Embryonic facial prominence (tissue), 1 donor: ENCODE measurements at regions not wholly inside any gene's neighbourhood (a gene's known extent, or its start where the extent isn't known, plus 50 kb on each side); places are given as distances from the start of the nearest gene placed in this dataset.
"Not testable (repeated sequence)": the region's sequence is repeated elsewhere in the genome, so short reads cannot be mapped to it uniquely, and the experiment has no call there.

Experiments
- DNase-seq: peaks from one replicate; pipeline ENCODE4 v3.0.0-alpha.2; 2016; ENCODE audit errors: extremely low spot score

DNA sequence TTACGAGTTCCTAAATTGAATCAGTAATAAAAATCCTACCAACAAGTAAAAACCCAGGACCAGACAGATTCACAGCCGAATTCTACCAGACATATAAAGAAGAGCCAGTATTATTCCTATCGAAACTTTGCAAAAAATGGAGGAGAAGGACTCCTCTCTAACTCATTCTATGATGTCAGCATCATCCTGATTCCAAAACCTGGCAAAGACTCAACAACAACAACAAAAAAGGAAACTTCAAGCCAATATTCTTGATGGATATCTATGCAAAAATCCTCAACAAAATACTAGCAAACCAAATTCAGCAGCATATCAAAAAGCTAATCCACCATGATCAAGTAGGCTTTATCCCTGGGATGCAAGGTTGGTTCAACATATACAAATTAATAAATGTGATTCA is 84.6 kb upstream of the ADRB2 start:
- not testable (repeated sequence) for DNase-seq

DNA sequence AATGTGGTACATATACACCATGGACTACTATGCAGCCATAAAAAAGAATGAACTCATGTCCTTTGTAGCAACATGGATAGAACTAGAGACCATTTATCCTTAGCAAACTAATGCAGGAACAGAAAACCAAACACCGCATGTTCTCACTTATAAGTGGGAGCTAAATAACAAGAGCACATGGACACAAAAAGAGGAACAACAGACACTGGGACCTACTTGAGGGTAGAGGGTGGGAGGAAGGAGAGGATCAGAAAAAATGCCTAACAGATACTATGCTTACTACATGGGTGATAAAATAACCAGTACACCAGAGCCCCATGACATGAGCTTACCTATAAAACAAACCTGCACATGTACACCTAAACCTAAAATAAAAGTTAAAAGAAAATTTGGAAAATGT is 82.0 kb upstream of the ADRB2 start:
- DNase-seq, result not testable (repeated sequence)

DNA sequence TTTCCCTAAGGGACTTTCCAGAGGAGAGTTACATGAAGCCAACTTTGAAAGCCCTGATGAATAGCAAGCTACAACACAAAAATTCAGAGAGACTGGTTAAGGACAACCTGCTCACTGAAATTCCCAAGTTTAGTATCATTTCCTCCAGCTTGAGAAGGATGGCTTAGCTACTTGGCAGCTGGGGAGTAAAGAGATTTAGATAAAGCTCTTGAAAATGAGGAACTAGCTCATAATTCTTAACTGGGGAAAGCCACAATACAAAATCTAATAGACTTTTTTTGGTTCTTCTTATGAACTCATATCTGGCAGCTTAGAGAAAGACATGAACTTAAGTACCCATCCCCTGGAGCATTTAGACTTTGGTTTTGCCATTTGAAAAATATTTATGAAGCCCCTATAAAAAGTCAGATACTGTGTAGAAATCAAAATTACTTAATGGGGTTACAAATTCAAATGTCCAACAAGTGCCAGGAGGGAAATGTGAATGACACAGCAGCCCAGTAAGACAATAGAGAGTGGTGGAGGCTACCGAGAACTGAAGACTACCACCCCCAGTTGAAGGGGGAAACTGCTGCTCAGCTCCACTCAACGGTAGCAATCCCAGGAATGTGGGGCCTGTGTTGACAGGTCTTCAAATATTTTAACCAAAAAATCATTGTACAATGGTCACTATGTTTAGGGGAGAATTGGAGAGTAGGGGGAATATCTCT is 79.4 kb upstream of the ADRB2 start:
- DNase-seq, result no peak

DNA sequence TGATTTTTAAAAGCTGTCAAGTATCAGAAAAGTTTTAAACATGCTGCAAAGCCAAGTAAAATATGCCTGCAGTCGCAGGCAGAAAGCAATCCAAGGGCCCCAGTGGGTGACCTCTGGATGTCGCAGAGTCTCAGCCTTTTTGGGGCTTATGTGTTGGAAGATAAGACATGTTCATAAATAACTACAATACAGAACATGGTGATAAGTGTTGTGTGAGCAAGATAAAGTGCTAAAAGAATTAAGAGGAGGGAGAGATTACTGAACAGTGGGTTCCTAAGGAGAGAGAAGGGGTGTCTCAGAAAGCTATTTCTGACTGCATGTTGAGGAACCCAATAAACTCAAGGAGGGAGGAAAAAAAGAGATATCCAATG is 78.9 kb upstream of the ADRB2 start:
- no peak for DNase-seq

DNA sequence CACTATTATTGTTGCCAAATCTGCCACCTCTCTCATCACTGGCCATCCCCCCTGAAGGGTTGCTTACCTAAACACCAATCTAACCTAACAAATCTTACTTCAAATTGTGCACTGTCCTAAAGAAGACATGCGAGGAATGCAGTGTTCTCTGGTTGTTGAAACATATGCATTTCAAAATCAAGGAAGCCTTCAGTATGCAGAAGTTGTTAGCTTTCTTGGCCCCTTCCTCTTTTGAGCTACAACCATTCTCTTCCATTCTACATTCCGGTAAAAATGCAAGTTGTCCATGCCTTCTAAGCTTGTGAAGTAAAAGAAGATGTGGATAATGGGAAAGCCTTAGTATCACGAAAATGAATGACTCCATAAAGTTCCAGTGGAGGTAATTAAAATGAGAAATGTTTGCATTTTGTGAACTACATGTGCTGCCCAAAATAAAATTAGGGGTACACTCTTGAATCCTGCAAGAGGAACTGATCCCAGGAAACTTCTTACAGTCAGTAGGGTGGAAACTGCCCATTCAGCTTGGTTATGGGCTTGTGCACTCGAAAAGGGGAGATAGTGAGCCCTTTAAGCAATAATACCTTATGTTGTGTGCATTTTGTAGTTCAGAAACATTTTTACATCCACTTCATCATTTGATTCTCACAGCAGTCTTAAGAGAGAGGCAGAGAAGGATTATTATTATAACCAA is 77.6 kb upstream of the ADRB2 start:
- no peak for DNase-seq

DNA sequence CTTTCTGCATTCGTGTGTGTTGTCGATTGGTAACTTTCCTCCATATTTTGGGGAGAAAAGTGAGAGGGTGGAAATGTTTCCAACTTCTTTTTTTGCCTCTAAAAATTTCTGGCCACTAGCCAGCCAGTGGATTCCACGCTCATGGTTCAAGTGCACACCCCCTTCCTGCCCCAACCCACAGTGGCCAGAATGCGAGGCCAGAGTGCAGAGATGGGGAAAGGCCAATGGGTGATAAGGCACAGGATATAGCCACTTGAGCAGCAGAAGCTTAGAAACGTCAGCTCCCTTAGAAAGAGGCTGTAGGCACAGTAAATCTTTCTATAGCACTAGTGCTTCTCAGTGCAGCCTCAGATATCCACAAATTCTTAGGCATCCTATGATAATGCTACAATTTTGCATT is 75.8 kb upstream of the ADRB2 start:
- DNase-seq, result no peak

DNA sequence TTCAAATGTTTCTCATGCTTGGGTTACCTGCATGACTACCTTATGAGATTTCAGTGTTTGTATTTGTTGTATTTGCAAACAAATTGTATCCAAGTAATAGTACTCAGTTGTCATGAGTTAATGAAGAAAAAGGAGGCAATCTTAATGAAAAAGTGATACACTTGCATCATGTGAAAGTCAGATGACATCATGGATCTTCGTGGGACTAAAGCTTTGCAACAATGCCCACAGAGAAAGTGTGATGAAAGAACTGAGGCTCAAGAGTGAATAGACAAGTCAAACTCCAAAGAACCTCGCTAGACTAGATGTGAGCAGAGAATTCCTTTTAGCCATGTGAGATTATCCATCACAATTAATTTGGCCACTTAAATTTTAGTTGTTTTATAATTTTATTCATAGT is 75.4 kb upstream of the ADRB2 start:
- no peak for DNase-seq

DNA sequence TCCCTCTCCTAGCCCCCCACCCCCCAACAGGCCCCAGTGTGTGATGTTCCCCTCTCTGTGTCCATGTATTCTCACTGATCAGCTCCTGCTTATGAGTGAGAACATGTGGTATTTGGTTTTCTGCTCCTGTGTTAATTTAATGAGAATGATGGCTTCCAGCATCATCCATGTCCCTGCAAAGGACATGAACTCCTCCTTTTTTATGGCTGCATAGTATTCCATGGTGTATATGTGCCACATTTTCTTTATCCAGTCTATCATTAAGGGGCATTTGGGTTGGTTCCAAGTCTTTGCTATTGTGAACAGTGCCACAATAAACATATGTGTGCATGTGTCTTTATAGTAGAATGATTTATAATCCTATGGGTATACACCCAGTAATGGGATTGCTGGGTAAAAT is 74.0 kb upstream of the ADRB2 start:
- DNase-seq, result not testable (repeated sequence)

DNA sequence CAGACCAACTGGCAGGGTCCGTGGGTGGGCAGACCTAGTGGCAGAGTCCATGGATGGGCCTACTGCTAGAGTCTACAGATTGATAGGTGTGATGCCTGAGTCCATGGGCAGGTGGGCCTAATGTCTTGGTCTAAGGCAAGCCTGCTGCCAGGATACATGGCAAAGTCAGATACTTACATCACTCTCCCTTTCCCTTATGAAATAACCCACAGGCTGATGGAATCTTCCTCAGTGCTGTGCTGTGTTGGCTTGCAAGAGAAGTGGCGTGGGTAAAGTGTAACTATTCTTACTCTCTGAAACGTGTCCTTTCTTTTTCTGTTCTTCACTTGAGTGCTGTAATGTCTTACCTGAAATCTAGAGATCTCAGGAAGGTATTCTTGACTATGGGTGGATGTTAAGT is 67.3 kb upstream of the ADRB2 start:
- DNase-seq, result no peak

DNA sequence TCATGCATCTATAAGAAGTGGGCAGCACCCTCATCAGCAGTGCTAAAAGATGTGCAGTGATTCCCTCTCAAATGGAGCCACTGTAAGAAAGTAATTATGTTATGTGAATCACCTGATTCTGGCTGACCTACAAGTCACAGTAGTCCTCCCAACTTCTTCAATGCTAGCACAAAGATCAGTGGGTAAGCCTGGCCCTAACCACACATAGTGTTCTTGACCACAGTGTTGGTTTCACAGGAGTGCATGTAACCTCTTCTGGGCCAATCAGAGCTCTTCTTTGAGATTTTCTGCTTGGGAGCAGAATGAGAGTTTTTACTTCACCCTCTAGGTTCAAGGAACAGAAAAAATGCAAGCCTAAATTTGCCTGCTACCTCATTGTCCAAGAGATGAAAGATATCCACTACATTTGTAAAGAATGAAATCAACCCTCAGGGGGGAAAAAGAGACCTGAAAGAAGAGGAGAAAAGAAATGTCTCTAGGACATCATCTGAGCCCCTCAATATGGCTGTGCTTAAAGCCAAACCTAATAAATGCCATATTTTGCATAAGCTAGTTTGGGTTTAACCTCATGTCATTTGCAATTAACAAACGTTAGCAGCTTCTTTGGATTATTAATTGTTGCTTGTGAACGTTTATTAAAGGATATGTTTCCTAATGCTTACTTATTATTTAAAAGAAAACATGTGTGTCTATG is 65.3 kb upstream of the ADRB2 start:
- DNase-seq, result no peak

DNA sequence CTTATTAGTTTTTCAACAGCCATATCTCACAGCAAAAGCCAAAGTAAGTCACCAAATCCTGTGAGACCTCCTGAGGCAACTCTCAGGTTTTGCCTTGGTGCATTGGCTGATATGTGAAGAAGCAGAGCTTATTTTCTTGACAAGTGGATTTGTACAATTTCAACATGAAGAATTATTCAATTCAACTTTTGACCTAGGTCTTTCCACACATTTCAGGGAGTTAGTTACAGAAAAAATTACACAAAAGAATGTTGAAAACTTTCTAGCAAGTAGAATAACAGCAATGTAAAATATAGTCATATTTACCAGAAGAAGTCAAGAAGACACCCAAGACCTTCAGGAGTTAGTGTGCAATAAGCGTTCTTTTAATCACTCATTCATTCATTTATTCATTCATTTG is 62.4 kb upstream of the ADRB2 start:
- no peak for DNase-seq

DNA sequence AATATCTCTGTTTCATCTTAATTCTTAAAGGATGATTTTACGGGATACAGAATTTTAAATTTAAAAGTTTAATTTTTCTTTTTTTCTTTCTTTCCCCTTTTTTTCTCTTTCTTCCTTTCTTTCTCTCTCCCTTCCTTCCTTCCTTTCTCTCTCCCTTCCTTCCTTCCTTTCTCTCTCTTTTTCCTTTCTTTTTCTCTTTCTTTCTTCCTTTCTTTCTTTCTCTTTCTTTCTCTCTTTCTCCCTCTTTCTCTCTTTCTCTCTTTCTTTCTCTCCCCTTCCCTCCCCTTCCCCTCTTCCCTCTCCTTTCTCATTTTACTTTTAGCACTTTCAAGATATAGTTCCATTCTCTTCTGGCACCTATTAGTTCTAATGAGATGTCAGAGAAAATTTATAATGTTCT is 61.4 kb upstream of the ADRB2 start:
- no peak for DNase-seq

DNA sequence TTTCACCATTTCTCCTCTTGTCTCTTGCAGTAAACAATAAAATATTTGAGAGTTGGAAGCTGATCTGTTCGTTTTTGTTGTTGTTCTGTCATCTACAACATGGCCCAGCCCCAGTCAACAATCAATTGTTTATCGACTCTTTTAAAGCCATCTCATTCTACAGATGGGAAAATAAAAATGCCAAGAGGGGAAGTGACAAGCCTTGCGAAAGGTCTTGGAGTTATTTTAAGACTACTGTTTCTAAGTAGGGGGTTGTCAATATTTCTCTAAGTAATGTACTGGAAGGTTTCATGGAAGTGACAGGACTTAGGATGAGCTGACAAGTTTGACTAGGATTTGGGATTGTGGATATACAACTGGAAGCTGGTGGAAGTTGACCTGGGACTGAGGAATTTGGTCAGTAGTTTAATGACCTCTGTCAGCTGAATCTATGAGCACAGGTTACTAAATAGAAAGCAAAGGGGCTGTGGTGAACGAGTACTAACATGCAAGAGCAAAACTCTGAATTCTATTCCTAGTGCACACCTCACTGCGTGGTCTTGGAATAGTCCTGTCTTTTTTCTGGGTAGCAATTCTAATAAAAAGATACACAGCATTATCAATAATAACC is 57.5 kb upstream of the ADRB2 start:
- DNase-seq, result no peak

DNA sequence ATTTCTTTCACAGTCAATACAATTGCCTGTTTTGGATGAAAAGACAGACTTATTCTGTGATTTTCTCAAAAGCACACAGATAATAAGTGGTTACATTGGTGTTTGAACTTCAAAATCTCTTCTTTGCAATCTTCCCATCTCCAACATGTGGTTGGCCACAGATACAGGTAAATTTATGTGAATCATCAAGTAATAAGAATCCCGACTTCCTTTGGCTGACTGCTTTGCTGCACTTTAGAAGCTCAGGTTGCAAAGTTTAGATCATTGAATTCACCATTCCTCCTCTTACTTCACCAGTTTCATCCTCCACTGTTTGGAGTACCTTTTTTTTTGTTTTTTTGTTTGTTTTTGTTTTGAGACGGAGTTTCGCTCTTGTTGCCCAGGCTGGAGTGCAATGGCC is 56.5 kb upstream of the ADRB2 start:
- no peak for DNase-seq

DNA sequence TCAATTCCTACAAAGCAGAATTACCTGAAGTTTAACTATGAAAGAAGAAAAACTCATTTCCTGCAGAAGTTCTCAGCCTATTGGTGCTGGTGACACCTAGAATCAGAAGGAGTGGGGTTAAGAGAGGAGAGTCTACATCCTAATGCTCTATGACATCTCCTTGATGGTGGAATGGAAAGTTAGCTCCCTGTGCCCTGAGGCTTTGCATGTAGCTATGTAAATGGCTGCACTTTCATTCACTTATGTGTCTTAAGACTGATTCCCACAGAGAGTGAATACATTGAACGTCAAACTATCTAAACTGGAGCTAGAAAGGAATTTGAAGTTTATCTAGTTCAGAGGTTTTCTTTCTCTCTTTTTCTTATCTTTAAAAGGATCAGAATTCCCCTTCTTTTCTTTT is 52.1 kb upstream of the ADRB2 start:
- DNase-seq, result no peak

DNA sequence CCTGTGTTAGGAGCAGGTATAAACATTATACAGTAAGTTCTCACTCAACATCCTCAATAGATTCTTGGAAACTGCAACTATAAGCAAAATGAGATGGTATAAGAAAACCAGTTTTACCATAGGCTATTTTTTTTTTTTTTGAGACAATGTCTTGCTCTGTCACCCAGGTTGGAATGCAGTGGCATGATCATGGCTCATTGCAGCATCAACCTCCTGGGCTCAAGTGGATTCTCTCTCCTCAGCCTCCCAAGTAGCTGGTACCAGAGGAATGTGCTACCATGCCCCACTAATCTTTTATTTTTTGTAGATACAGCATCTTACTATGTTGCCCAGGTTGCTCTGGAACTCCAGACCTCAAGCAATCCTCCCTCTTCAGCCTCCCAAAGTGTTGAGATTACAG is 50.1 kb upstream of the ADRB2 start:
- no peak for DNase-seq
